Astrocyte (in vitro differentiated cells and primary cell): ENCODE measurements at regions not wholly inside any gene's neighbourhood (a gene's known extent, or its start where the extent isn't known, plus 50 kb on each side); places are given as distances from the start of the nearest gene placed in this dataset.

Experiments used
- DNase-seq: peaks from one replicate; pipeline ENCODE4 v3.0.0-alpha.2; 2010; ENCODE audit warnings: low read depth
- FAIRE-seq: peaks from 2 replicates; lab custom pipeline; 2011; peaks lifted over from hg19 to GRCh38; lab: Jason Lieb, UNC
- H2AFZ ChIP-seq: 2 replicates; pipeline ENCODE4 v1.6.0; 2012; ENCODE audit warnings: low read depth, low read length, inconsistent platforms
- H3K27ac ChIP-seq: 2 replicates; pipeline ENCODE4 v1.5.1; 2011; ENCODE audit warnings: low read depth, low read length, inconsistent platforms
- H3K27me3 ChIP-seq: 2 replicates; pipeline ENCODE4 v1.6.0; 2011; ENCODE audit warnings: low read length, inconsistent platforms; ENCODE audit not compliant: insufficient read depth
- H3K36me3 ChIP-seq: 2 replicates; pipeline ENCODE4 v1.5.1; 2011; ENCODE audit warnings: low read length, inconsistent platforms; ENCODE audit not compliant: insufficient read depth
- H3K4me1 ChIP-seq: 2 replicates; pipeline ENCODE4 v1.5.1; 2011; ENCODE audit warnings: low read length, inconsistent platforms; ENCODE audit not compliant: insufficient read depth
- H3K4me2 ChIP-seq: 2 replicates; pipeline ENCODE4 v1.6.0; 2012; ENCODE audit warnings: low read length, inconsistent platforms
- H3K4me3 ChIP-seq: 2 replicates; pipeline ENCODE4 v1.5.1; 2011; ENCODE audit warnings: low read depth, mild to moderate bottlenecking, low read length, inconsistent platforms; ENCODE audit not compliant: insufficient read depth
- H3K79me2 ChIP-seq: 2 replicates; pipeline ENCODE4 v1.6.0; 2012; ENCODE audit warnings: mild to moderate bottlenecking, low read length, inconsistent platforms; ENCODE audit not compliant: insufficient read depth
- H3K9ac ChIP-seq: 2 replicates; pipeline ENCODE4 v1.6.0; 2012; ENCODE audit warnings: mild to moderate bottlenecking, low read length, inconsistent platforms
- H3K9me3 ChIP-seq: 2 replicates; pipeline ENCODE4 v1.5.1; 2012; ENCODE audit warnings: low read depth, mild to moderate bottlenecking, low read length, inconsistent platforms; ENCODE audit not compliant: insufficient read depth
- H4K20me1 ChIP-seq: 2 replicates; pipeline ENCODE4 v1.6.0; 2012; ENCODE audit warnings: low read length, inconsistent platforms; ENCODE audit not compliant: insufficient read depth
- H3K27ac Mint-ChIP-seq: one replicate; pipeline ENCODE4 v1.8.0; 2021; ENCODE audit warnings: mild to moderate bottlenecking, mixed read lengths; ENCODE audit not compliant: unreplicated experiment
- H3K27me3 Mint-ChIP-seq: one replicate; pipeline ENCODE4 v1.8.0; 2021; ENCODE audit warnings: low read depth, mixed read lengths; ENCODE audit not compliant: unreplicated experiment
- H3K36me3 Mint-ChIP-seq: one replicate; pipeline ENCODE4 v1.8.0; 2021; ENCODE audit warnings: low read depth, mixed read lengths; ENCODE audit not compliant: unreplicated experiment
- H3K4me1 Mint-ChIP-seq: one replicate; pipeline ENCODE4 v1.8.0; 2021; ENCODE audit warnings: low read depth, mixed read lengths; ENCODE audit not compliant: unreplicated experiment
- H3K4me3 Mint-ChIP-seq: one replicate; pipeline ENCODE4 v1.8.0; 2021; ENCODE audit warnings: mild to moderate bottlenecking, moderate library complexity, mixed read lengths; ENCODE audit not compliant: unreplicated experiment
- H3K9me3 Mint-ChIP-seq: one replicate; pipeline ENCODE4 v1.8.0; 2021; ENCODE audit warnings: mild to moderate bottlenecking, mixed read lengths; ENCODE audit not compliant: unreplicated experiment
- CTCF ChIP-seq: IDR thresholded peaks from 2 replicates; pipeline ENCODE4 v1.5.1; 2011; ENCODE audit warnings: low read depth, mild to moderate bottlenecking, inconsistent platforms, low read length, moderate library complexity; ENCODE audit not compliant: insufficient read depth
- EZH2 ChIP-seq: IDR thresholded peaks from 2 replicates; pipeline ENCODE4 v1.6.1; 2012; ENCODE audit warnings: mild to moderate bottlenecking, low read length, inconsistent platforms; ENCODE audit not compliant: insufficient read depth

- H3K27ac Mint-ChIP-seq: no peak overlapping the region
- H3K9me3 ChIP-seq: no peaks in the 10 kb centered on the region
- no peak overlapping the region for H3K27ac ChIP-seq
- no peak for FAIRE-seq
- no peaks in the 10 kb centered on the region for H3K36me3 Mint-ChIP-seq
- no peak for TF ChIP-seq EZH2
- TF ChIP-seq CTCF: no peak
- H3K4me1 ChIP-seq: peaks cover 10% of the 10 kb centered on the region
- H3K4me3 Mint-ChIP-seq: no peak overlapping the region
- H3K4me1 Mint-ChIP-seq: peaks cover 6% of the 10 kb centered on the region
- H3K36me3 ChIP-seq: no peaks in the 10 kb centered on the region
- no peak overlapping the region for H3K4me2 ChIP-seq
- no peaks in the 10 kb centered on the region for H3K79me2 ChIP-seq
- no peak overlapping the region for H2AFZ ChIP-seq
- no peak overlapping the region for H3K9ac ChIP-seq
- H3K4me3 ChIP-seq: no peak overlapping the region
- H3K9me3 Mint-ChIP-seq: no peaks in the 10 kb centered on the region
- no peaks in the 10 kb centered on the region for H3K27me3 Mint-ChIP-seq
- H3K27me3 ChIP-seq: no peaks in the 10 kb centered on the region
- H4K20me1 ChIP-seq: no peaks in the 10 kb centered on the region
- no peak for DNase-seq
These were observed 531.0 kb downstream of the EPM2A start for GRCh38 chr6:145204301-145204700.

- no peaks in the 10 kb centered on the region for H3K27me3 Mint-ChIP-seq
- H3K4me1 ChIP-seq: peaks cover 10% of the 10 kb centered on the region
- peak overlapping the region; percentile 43 for H2AFZ ChIP-seq
- TF ChIP-seq EZH2 (no peak), CTCF (no peak)
- H3K36me3 ChIP-seq: no peaks in the 10 kb centered on the region
- H3K79me2 ChIP-seq: no peaks in the 10 kb centered on the region
- no peak overlapping the region for H3K4me3 ChIP-seq
- no peaks in the 10 kb centered on the region for H4K20me1 ChIP-seq
- H3K27ac Mint-ChIP-seq: no peak overlapping the region
- no peak overlapping the region for H3K4me3 Mint-ChIP-seq
- peak overlapping the region; percentile 47 for H3K4me2 ChIP-seq
- H3K9me3 Mint-ChIP-seq: no peaks in the 10 kb centered on the region
- FAIRE-seq (peak; percentile 64), DNase-seq (peak; percentile 60)
- no peaks in the 10 kb centered on the region for H3K27me3 ChIP-seq
- H3K27ac ChIP-seq: no peak overlapping the region
- H3K9ac ChIP-seq: no peak overlapping the region
- H3K9me3 ChIP-seq: no peaks in the 10 kb centered on the region
- no peaks in the 10 kb centered on the region for H3K36me3 Mint-ChIP-seq
- peaks cover 6% of the 10 kb centered on the region for H3K4me1 Mint-ChIP-seq
These were observed 528.9 kb downstream of the EPM2A start for GRCh38 chr6:145206247-145206907.

GRCh38 chr6:145208474-145208873, 526.8 kb downstream of the EPM2A start:
- H2AFZ ChIP-seq: no peak overlapping the region
- Mint-ChIP-seq H3K36me3 (no peaks in the 10 kb centered on the region), H3K4me1 (peaks cover 6% of the 10 kb centered on the region), H3K27ac (no peak overlapping the region), H3K27me3 (no peaks in the 10 kb centered on the region), H3K4me3 (no peak overlapping the region), H3K9me3 (no peaks in the 10 kb centered on the region)
- TF ChIP-seq CTCF (no peak), EZH2 (no peak)
- no peaks in the 10 kb centered on the region for H3K27me3 ChIP-seq
- H3K4me2 ChIP-seq: no peak overlapping the region
- H3K9ac ChIP-seq: no peak overlapping the region
- H3K79me2 ChIP-seq: no peaks in the 10 kb centered on the region
- FAIRE-seq: no peak
- no peak overlapping the region for H3K4me3 ChIP-seq
- peaks cover 10% of the 10 kb centered on the region for H3K4me1 ChIP-seq
- no peaks in the 10 kb centered on the region for H3K36me3 ChIP-seq
- no peaks in the 10 kb centered on the region for H3K9me3 ChIP-seq
- no peak for DNase-seq
- no peak overlapping the region for H3K27ac ChIP-seq
- H4K20me1 ChIP-seq: no peaks in the 10 kb centered on the region
